ENCODE measurements at regions not wholly inside any gene's neighbourhood (a gene's known extent, or its start where the extent isn't known, plus 50 kb on each side); places are given as distances from the start of the nearest gene placed in this dataset.
"Not testable (repeated sequence)": the region's sequence is repeated elsewhere in the genome, so short reads cannot be mapped to it uniquely, and the experiment has no call there.

DNA sequence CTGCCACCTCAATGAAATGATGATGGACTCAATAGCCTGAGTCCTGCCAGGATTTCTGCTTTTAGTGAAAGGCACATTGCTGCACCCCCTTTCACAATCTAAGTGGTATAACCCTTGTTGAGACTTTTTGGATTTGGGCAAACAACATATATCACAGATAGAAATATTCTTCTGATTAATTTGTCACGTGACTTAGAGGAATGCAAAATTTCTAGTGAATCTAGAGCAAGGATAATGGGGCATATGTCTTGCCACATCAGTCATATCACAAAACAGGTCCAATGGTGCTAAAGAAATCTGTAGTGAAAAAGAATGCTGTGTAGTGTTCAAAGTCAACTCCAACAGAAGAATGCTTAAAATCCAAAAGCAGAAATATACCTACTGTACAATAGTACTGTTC is 1386.3 kb downstream of the LRFN5 start:
- DNase-seq (ENCODE audit: low read depth) = no peak

GRCh38 chr14:42980419-42980818 is 1373.7 kb downstream of the LRFN5 start:
- DNase-seq (ENCODE audit: low read depth) = no peak

DNA sequence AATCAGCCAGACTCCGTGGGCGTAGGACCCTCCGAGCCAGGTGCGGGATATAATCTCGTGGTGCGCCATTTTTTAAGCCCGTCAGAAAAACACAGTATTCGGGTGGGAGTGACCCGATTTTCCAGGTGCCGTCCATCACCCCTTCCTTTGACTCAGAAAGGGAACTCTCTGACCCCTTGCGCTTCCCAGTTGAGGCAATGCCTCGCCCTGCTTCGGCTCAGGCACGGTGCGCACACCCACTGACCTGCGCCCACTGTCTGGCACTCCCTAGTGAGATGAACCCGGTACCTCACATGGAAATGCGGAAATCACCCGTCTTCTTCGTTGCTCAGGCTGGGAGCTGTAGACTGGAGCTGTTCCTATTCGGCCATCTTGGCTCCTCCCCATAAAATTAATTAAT is 1366.5 kb downstream of the LRFN5 start:
- not testable (repeated sequence) for DNase-seq (ENCODE audit: low read depth)

DNA sequence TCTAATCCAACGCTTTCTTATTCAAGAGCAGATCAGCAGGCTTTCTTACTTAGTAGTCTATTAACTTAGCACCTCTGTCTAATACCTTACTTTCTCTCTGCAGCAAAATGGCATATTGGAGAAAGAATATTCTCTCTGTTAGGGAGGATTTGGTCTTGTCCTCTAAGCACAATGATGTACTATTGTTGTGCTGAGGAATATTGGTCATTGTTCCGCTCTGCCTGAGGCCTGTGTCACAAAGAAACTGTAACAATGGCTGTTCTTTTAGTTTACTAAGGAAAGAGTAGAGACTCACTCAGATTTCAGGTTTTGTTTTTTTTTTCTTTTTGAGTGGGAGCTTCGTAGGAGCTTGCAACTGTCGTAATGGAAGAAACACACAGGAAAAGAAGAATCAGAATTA is 1358.8 kb downstream of the LRFN5 start:
- DNase-seq (ENCODE audit: low read depth) = no peak

DNA sequence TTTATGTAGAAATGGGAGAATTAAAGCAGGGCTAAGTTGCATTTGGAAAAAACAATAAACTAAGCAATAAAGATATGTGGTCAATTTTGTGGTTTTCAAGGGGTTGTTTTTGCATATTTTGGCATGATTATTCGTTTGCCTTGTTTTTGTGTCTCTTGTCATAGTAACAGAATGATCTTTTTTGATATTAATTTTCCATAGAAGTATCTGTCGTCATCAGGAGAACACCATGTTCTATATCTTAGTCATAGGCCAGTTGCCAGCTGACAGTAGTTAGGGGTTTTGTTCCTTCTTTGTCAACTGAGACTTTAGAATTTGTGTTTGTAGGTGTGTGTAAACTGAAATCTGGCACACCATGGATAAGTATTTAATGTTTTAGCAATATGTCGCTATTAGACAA is 1354.8 kb downstream of the LRFN5 start:
- DNase-seq (ENCODE audit: low read depth) = no peak

DNA sequence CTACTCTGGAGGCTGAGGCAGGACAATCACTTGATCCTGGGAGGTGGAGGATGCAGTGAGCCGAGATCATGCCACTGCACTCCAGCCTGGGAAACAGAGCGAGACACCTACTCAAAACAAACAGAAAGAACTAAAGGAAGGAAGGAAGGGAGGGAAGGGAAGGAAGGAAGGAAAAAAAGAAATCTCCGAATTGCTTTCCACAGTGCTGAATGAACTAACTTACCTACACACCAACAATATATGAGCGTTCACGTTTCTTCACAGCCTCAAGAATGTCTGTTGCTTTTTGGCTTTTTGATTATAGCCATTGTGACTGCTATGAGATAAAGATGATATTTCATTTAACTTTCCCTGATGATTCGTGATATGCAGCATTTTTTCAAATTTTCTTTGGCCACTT is 1343.7 kb downstream of the LRFN5 start:
- no peak for DNase-seq (ENCODE audit: low read depth)

DNA sequence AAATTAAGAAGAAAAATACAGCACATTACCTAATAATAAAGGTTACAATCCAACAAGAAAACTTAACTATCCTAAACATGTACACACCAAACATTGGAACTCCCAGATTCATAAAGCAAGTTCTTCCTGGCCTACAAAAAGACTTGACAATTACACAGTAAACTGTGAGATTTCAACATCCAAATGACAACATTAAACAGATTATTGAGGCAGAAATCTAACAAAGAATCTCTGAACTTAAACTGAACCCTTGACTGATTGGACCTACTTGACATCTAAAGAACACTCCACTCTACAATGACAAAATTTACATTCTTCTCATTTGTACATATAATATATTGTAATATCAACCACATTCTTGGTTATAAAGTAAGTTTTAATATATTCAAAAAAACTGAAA is 1341.3 kb downstream of the LRFN5 start:
- DNase-seq (ENCODE audit: low read depth) = no peak

- DNase-seq (ENCODE audit: low read depth) = no peak
These were observed 1337.6 kb downstream of the LRFN5 start for GRCh38 chr14:42944284-42944683.

DNA sequence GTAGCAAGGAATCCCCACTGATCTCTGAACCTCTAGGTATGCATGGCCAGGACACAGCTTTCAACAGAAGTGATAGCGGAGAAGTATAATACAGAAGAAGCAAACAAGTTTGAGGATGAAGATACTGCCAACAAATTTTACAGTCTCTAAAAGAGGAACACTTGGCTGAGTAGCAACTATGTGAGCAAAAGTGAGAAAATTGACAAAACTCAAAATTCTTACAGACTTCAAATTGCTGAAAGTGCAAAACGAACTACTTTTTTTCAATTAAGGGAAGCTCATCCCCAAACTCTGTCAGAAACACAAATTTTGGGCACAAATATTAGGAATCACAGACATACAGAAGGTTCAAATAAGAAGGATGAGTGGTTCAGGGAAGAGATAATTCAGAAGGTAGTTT is 1324.6 kb downstream of the LRFN5 start:
- no peak for DNase-seq (ENCODE audit: low read depth)

GRCh38 chr14:42929806-42930480 is 1323.3 kb downstream of the LRFN5 start:
- no peak for DNase-seq (ENCODE audit: low read depth)

- DNase-seq (ENCODE audit: low read depth) = no peak
These were observed 1320.6 kb downstream of the LRFN5 start for GRCh38 chr14:42927313-42927712.

DNA sequence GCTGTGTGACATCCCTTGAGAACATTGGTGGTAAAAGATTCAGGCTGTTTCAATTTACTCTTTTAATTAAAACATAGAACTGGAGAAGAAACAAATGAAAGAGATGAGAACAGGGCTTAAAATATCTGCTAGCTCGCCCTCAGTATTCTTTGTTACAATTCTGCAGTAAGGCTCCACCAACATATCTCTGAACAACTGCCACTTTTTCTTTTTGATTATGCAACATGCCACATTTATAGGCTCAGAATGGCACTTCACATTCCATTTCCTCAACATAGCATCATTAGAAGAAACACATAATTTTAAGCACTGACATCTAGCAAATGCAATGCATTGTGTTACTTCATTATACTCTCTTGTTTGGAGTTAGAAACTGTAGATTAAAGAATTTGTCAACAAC is 1315.2 kb downstream of the LRFN5 start:
- no peak for DNase-seq (ENCODE audit: low read depth)

DNA sequence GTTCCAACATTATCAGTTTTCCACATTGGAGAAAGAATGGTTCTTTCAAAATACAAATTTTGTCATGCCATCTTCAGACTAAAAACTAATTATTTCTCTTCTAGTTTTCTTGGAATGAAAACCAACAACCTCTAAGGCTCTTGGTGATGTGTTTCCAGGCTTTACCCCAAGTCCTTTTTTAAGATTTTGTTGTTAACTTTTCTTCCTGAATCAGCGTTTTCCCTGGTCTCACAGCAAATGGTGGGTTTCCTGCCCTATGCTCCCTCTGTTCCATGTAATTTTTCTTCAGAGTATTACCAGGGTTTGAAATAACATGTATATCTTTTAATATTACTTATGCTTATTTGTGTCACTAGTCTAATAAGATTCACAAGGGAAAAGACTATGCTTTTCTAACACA is 1311.9 kb downstream of the LRFN5 start:
- DNase-seq (ENCODE audit: low read depth) = no peak

DNA sequence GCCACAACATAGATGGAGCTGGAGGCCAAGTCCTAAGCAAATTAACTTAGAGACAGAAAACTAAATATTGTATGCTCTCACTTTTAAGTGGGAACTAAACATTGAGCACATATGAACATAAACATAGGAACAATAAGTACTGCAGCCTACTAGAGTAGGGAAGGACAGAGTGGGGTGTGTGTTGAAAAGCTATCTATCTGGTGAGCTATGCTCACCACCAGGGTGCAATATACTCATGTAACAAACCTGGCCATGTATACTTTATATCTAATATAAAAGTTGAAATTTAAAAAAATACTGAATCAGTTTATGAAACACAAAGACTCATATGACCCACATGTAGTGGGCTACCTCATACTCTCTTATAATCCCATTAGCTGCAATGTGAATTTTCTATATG is 1305.0 kb downstream of the LRFN5 start:
- DNase-seq (ENCODE audit: low read depth) = no peak

- DNase-seq (ENCODE audit: low read depth) = no peak
These were observed 1303.0 kb downstream of the LRFN5 start for GRCh38 chr14:42909659-42910058.

DNA sequence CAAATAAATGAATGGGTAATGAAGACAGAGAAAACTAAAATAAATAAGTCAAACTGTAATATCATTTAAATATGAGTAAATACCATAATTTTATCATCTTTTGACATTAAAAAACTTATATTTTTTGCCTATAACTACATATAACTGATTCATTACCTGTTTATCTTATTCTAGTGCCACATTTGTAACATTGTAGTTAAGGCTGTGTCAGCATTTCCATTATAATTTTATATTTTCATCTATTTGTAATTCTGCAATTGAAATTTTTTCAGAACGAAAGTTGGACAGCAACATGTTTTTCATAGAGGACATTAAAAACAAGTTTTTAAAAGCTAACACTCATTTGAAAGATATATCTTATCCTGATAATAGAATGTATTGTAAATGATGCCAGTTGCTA is 1286.5 kb downstream of the LRFN5 start:
- DNase-seq (ENCODE audit: low read depth) = no peak

- no peak for DNase-seq (ENCODE audit: low read depth)
These were observed 1277.4 kb downstream of the LRFN5 start for GRCh38 chr14:42884100-42884499.

- DNase-seq (ENCODE audit: low read depth) = no peak
These were observed 1271.0 kb downstream of the LRFN5 start for GRCh38 chr14:42877716-42878115.

DNA sequence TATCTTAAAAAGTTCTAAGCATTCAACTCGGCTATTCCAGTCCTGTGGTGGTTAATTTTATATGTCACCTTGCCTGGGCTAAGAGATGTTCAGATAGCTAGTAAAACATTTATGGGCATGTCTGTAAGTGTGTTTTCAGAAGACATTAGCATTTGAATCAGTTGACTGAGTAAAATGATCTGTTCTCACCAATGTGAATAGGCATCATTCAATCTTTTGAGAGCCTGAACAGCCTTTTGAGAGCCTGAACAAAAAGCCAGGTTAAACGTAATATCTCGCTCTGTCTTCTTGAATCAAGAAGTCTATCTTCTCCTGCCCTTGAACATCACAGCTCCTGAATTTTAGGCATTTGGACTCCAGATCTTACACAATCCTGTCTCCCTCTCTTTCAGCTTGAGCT is 1266.1 kb downstream of the LRFN5 start:
- DNase-seq (ENCODE audit: low read depth) = no peak

DNA sequence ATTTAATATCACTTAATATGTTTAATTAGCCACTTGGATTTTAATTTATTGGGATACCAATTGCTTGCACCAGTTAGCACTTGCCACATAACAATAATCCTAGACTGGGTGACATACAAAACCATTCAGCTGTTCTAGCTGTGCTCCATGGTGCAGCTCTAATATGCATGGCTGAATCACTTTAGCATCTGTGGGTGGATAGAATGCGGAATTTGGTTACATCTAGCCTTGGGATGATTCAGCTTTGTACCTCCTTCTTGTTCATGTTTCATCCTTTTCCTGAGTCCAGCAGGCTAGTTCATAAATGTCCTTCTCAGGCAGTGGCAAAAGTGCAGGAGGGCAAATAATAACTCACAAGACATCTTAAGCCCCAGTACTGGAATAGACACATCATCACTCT is 1263.0 kb downstream of the LRFN5 start:
- DNase-seq (ENCODE audit: low read depth) = no peak

DNA sequence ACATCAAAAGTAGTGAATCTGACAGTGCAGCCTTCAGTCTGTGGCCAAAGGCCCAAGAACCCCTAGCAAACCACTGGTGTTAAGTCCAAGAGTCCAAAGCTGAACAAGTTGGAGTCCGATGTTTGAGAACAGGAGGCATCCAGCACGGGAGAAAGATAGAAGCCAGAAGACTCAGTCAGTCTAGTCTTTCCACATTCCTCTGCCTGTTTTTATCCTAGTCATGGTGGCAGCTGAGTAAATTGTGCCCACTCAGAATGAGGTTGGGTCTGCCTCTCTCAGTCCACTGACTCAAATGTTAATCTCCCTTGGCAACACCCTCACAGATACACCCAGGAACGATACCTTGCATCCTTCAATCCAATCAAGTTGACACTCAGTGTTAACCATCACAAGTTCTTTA is 1255.4 kb downstream of the LRFN5 start:
- DNase-seq (ENCODE audit: low read depth) = no peak

GRCh38 chr14:42860371-42860770 is 1253.7 kb downstream of the LRFN5 start:
- DNase-seq (ENCODE audit: low read depth) = no peak

GRCh38 chr14:42856106-42856505 is 1249.4 kb downstream of the LRFN5 start:
- DNase-seq (ENCODE audit: low read depth) = no peak

GRCh38 chr14:42855085-42855484 is 1248.4 kb downstream of the LRFN5 start:
- no peak for DNase-seq (ENCODE audit: low read depth)

All from myocyte (in vitro differentiated cells).